ENCODE measurements at regions not wholly inside any gene's neighbourhood (a gene's known extent, or its start where the extent isn't known, plus 50 kb on each side); places are given as distances from the start of the nearest gene placed in this dataset.

- 76% methylated on average over 5 of the region's 5 CpGs for WGBS
- no peaks in the 10 kb centered on the region for H3K4me1 ChIP-seq (ENCODE audit: control insufficient read depth in 4 of 4, insufficient read depth in 4 of 4, low read length in 3 of 4)
- H3K36me3 ChIP-seq (ENCODE audit: control insufficient read depth in 4 of 4, insufficient read depth in 3 of 4, low read depth in 1 of 4, low read length in 3 of 4): no peaks in the 10 kb centered on the region
- DNase-seq (ENCODE audit: low spot score): no peak
- H3K9ac ChIP-seq (ENCODE audit: low read depth in 1 of 2, low read length in 2 of 2): no peak overlapping the region
- no peak overlapping the region for H3K27ac ChIP-seq (ENCODE audit: low read depth in 1 of 2, low read length in 2 of 2)
- no peak for TF ChIP-seq HNF4A (conservative IDR thresholded peaks at IDR 0.05)
- no peak for TF ChIP-seq HNF4G (IDR thresholded peaks at IDR 0.05)
- TF ChIP-seq RXRA (IDR thresholded peaks at IDR 0.05): no peak
- no peak for TF ChIP-seq JUND (IDR thresholded peaks at IDR 0.05)
- TF ChIP-seq NR2F2 (IDR thresholded peaks at IDR 0.05): no peak
- no peak for TF ChIP-seq FOXA2 (IDR thresholded peaks at IDR 0.05)
- no peak for TF ChIP-seq SP1 (IDR thresholded peaks at IDR 0.05)
- TF ChIP-seq FOXA1 (IDR thresholded peaks at IDR 0.05): no peak
- TF ChIP-seq MAX (IDR thresholded peaks at IDR 0.05): no peak
- no peak overlapping the region for H3K4me3 ChIP-seq (ENCODE audit: low read depth in 1 of 3, low read length in 3 of 3)
- no peaks in the 10 kb centered on the region for H3K27me3 ChIP-seq (ENCODE audit: control insufficient read depth in 4 of 4, insufficient read depth in 4 of 4, low read length in 3 of 4)
- H3K9me3 ChIP-seq (ENCODE audit: control insufficient read depth in 4 of 4, low read length in 3 of 4): no peaks in the 10 kb centered on the region
These were observed 625.6 kb upstream of the FAM241A start for GRCh38 chr4:111519683-111520082.

- H3K27ac ChIP-seq (ENCODE audit: low read depth in 1 of 2, low read length in 2 of 2): no peak overlapping the region
- no peak for DNase-seq (ENCODE audit: low spot score)
- no peak overlapping the region for H3K9ac ChIP-seq (ENCODE audit: low read depth in 1 of 2, low read length in 2 of 2)
- H3K9me3 ChIP-seq (ENCODE audit: control insufficient read depth in 4 of 4, low read length in 3 of 4): peaks cover 0 to 2% (median 0%) of the 10 kb centered on the region in 4 donors
- no peaks in the 10 kb centered on the region for H3K27me3 ChIP-seq (ENCODE audit: control insufficient read depth in 4 of 4, insufficient read depth in 4 of 4, low read length in 3 of 4)
- WGBS: 42% methylated on average over 2 of the region's 2 CpGs
- TF ChIP-seq SP1 (IDR thresholded peaks at IDR 0.05) (no peak), HNF4A (conservative IDR thresholded peaks at IDR 0.05) (no peak), CTCF (IDR thresholded peaks at IDR 0.05; ENCODE audit: low read depth, low read length, missing input control) (no peak), HNF4G (IDR thresholded peaks at IDR 0.05) (no peak), FOXA1 (IDR thresholded peaks at IDR 0.05) (no peak), ZBTB33 (IDR thresholded peaks at IDR 0.05) (no peak), RAD21 (IDR thresholded peaks at IDR 0.05) (no peak), YY1 (IDR thresholded peaks at IDR 0.05) (no peak), NR2F2 (IDR thresholded peaks at IDR 0.05) (no peak), ATF3 (IDR thresholded peaks at IDR 0.05) (no peak), RXRA (IDR thresholded peaks at IDR 0.05) (no peak), JUND (IDR thresholded peaks at IDR 0.05) (no peak), TAF1 (conservative IDR thresholded peaks at IDR 0.05) (no peak), GABPA (IDR thresholded peaks at IDR 0.05 in 1 of 2, conservative IDR thresholded peaks at IDR 0.05 in 1 of 2) (no peak), REST (IDR thresholded peaks at IDR 0.05) (no peak), FOXA2 (IDR thresholded peaks at IDR 0.05) (no peak)
- H3K36me3 ChIP-seq (ENCODE audit: control insufficient read depth in 4 of 4, insufficient read depth in 3 of 4, low read depth in 1 of 4, low read length in 3 of 4): no peaks in the 10 kb centered on the region
- no peaks in the 10 kb centered on the region for H3K4me1 ChIP-seq (ENCODE audit: control insufficient read depth in 4 of 4, insufficient read depth in 4 of 4, low read length in 3 of 4)
- H3K4me3 ChIP-seq (ENCODE audit: low read depth in 1 of 3, low read length in 3 of 3): no peak overlapping the region
These were observed 614.8 kb upstream of the FAM241A start for GRCh38 chr4:111530446-111530845.

All from liver (tissue), 8 donors.